Activated effector memory CD4-positive, alpha-beta T cell treated with anti-CD3 and anti-CD28 coated beads, Interleukin-2, amount 50 U/mL, for 16 hours (primary cell): ENCODE measurements at regions not wholly inside any gene's neighbourhood (a gene's known extent, or its start where the extent isn't known, plus 50 kb on each side); places are given as distances from the start of the nearest gene placed in this dataset.

Source experiments
- DNase-seq: peaks from one replicate; pipeline ENCODE4 v3.0.0-alpha.2; 2020

DNA sequence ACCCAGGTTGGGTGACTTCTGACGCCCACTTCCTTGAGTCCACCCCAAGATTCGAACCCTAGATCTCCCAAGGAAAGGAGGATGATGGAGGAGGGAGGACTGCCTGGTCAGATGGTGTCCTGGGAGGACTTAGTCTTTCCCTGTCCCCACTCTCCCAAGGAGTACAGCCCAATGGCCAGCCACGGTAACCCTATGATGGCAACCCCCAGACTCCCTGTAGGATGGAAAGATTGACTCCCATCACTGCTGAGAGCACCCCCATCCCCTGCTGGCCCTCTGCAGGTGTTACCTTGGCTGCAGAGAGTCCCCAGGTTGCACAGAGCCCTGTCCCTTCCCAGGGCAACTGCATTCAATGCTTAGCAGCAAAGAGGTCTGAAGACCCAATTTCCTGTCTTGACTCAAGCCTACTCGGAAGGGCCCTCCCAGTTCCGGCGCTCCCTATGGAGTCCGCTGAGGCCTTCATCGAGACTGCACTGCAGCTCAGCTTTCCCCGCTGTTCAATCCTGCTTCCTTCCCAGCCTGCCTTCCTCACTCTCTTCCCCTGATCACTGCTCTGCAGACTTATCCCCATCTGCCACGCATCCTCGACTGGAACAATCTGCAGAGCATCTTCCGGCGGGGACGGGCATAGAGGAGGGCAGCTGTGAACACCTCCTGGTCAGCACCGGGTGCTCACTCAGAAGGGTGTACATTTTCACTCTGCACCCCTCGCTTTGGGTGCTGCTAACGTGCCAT, 50.8 kb upstream of the OCM2 start:
- no peak for DNase-seq

DNA sequence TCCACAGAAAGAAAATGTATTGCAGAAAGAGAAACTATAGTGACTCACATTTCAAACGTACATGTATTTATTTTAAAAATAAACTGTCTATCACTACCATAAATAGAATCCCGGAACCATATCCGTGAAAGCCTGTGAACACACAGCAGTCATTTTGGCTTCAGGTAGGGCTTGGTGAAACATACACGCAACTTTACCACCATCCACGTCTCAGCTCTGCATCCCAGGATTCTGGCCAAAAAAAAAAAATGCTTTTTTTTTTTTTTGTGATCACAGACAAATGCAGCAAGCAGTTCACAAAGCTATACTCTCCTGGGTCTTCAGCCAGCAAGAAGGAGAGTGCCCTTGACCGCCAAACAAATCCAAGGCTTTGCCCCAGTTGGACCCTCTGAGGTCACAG, 56.8 kb upstream of the OCM2 start:
- DNase-seq = no peak

DNA sequence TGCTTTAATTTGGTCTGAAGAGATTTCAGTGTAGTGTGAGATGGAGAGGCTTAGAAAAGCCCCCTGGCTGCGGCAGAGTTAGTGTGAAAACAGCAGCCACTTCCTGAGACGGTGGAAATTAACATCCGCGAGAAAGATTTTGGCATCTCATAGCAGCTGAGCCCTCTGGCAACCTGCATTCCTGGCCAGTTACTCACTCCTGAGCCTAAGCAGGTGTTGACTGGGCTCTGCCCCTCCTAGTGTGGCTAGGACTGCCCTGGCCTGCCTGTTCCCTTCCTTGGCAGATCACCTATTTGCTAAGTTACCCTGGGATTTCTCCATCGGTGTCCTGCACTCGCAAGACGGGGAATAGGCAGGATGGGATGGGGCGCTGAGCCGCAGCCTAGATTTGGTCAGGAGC, 57.6 kb upstream of the LMTK2 start:
- DNase-seq = no peak

DNA sequence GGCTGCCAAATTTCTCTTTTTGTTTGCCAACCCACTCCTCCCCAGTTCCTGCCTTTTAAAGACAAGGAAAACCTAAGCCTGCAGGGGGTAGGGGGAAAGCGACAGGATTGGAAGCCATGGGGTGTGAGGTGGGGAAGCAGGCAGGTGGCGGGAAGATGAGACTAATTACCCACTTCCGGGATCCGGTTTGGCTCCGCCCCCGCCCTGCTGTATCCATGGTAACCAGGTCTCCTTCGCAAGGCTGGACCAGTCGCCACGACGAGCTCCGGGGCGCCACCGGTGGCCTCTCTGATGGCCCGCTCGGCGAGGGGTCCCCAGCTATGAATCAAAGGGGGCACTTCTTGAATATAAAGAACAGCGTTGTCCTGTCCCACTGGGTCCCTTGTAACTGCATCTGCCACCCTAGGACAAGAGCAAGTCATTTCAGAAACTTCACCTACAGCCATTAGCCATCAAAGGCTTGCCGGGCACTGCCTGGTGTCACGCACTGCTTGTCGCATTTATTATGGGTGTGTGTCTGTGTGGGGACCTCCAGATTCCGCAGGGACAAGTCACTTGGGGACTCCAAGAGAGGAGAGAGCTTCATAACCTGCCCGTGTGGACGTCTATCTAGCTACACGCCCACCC, 55.4 kb upstream of the LMTK2 start:
- peak; percentile 82 for DNase-seq

- no peak for DNase-seq
These were observed 52.1 kb upstream of the LMTK2 start for GRCh38 chr7:98054585-98054984.

DNA sequence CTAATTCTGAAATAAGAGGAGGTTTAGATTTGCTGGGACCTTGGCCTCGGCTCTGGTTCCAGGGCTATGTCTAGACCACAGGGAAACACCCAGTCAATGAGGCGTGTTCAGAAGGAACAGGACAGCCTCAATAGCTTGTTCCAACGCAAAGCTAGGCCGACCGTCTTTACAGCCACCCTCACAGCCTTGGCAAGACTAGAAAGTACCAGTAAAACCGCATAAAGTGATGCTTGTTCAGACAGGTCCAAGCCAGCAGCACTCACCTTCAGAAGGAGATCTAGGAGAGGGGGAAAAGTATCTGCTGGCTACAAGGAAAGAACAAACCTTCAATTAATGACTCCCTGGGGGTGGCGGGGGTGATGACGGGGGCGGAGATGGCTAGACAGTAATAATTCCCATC, 50.1 kb upstream of the LMTK2 start:
- DNase-seq = no peak
